Stomach (tissue), 4 donors: ENCODE measurements at regions not wholly inside any gene's neighbourhood (a gene's known extent, or its start where the extent isn't known, plus 50 kb on each side); places are given as distances from the start of the nearest gene placed in this dataset.

Source experiments
- EP300 ChIP-seq: sonication (generic); formaldehyde crosslinking; IDR thresholded peaks from one replicate; pipeline ENCODE4 v1.6.1; 2017; ENCODE audit warnings: antibody characterized with exemption
- POLR2A ChIP-seq, 4 donors: fragments of 450-650 bp; IDR thresholded peaks; one replicate each; pipeline ENCODE4 v1.6.1; 2016; ENCODE audit warnings: antibody characterized with exemption in 4 of 4, control low read depth in 2 of 4, mild to moderate bottlenecking in 1 of 4, moderate library complexity in 1 of 4
- POLR2AphosphoS5 ChIP-seq, 3 donors: sonication (generic); formaldehyde crosslinking; IDR thresholded peaks; one replicate each; pipeline ENCODE4 v1.6.1; 2016; ENCODE audit warnings: antibody characterized with exemption in 3 of 3
- TF ChIP-seq, protein P1 (sequence below), 7 experiments: fragments of 450-650 bp in 4 of 7; fragments of 200-600 bp in 3 of 7; sonication (generic) in 3 of 7; IDR thresholded peaks; one replicate each; pipeline ENCODE4 v1.5.1; 2016 to 2019; ENCODE audit warnings: antibody characterized with exemption in 7 of 7, control low read depth in 2 of 7, mild to moderate bottlenecking in 1 of 7

DNA sequence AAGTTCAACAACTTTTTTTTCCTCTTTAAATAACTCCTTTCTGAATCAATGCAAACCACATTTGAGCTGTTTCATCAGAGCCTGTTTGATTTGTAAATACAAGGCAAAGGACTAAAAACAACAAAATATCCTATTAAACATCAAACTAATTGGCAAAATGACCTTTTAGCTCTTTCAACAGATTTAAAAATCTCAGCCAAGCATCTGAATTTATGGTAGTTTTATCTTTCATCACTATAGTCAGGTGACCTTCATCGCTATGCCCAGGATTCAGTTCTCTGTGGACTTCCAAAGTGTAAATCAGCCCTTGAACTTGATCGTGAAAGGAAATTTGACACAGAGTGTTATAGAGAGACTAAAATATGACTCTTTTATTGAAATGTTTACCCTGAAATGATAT lies 1554.5 kb upstream of the FLRT2 start:
- TF ChIP-seq, protein P1, sequence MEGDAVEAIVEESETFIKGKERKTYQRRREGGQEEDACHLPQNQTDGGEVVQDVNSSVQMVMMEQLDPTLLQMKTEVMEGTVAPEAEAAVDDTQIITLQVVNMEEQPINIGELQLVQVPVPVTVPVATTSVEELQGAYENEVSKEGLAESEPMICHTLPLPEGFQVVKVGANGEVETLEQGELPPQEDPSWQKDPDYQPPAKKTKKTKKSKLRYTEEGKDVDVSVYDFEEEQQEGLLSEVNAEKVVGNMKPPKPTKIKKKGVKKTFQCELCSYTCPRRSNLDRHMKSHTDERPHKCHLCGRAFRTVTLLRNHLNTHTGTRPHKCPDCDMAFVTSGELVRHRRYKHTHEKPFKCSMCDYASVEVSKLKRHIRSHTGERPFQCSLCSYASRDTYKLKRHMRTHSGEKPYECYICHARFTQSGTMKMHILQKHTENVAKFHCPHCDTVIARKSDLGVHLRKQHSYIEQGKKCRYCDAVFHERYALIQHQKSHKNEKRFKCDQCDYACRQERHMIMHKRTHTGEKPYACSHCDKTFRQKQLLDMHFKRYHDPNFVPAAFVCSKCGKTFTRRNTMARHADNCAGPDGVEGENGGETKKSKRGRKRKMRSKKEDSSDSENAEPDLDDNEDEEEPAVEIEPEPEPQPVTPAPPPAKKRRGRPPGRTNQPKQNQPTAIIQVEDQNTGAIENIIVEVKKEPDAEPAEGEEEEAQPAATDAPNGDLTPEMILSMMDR (IDR thresholded peaks at IDR 0.05) = no peak
- TF ChIP-seq POLR2A (IDR thresholded peaks at IDR 0.05) = no peak
- no peak for TF ChIP-seq EP300
- TF ChIP-seq POLR2AphosphoS5 (IDR thresholded peaks at IDR 0.05) = no peak
